Activated naive CD8-positive, alpha-beta T cell treated with anti-CD3 and anti-CD28 coated beads, Interleukin-2, amount 10 ng/mL, durations not matched to agents 7 days and 5 days (primary cell): ENCODE measurements at regions not wholly inside any gene's neighbourhood (a gene's known extent, or its start where the extent isn't known, plus 50 kb on each side); places are given as distances from the start of the nearest gene placed in this dataset.

Experiments used
- ATAC-seq: fragments of 150-1000 bp; cut with Tn5 transposase; one replicate; pipeline ENCODE4 v1.10.0; 2021; ENCODE audit warnings: low read depth, moderate library complexity
- POLR2A ChIA-PET: fragments of 350-600 bp; sonication (Branson Sonifier 250); formaldehyde crosslinking; loops from one replicate; lab custom pipeline; 2021; ENCODE audit warnings: antibody characterized with exemption; lab: Charles Lee
- DNase-seq: peaks from one replicate; pipeline ENCODE4 v3.0.0; 2021
- H3K27ac Mint-ChIP-seq: one replicate; pipeline ENCODE4 v1.8.0; 2022; ENCODE audit warnings: mild to moderate bottlenecking, mixed read lengths
- H3K27me3 Mint-ChIP-seq: one replicate; pipeline ENCODE4 v1.8.0; 2022; ENCODE audit warnings: mild to moderate bottlenecking, moderate library complexity, mixed read lengths
- H3K36me3 Mint-ChIP-seq: one replicate; pipeline ENCODE4 v1.8.0; 2021; ENCODE audit warnings: mild to moderate bottlenecking, mixed read lengths
- H3K4me1 Mint-ChIP-seq: one replicate; pipeline ENCODE4 v1.8.0; 2021; ENCODE audit warnings: mixed read lengths
- H3K4me3 Mint-ChIP-seq: one replicate; pipeline ENCODE4 v1.8.0; 2022; ENCODE audit warnings: mild to moderate bottlenecking, moderate library complexity, mixed read lengths
- H3K9me3 Mint-ChIP-seq: one replicate; pipeline ENCODE4 v1.8.0; 2021; ENCODE audit warnings: mixed read lengths

GRCh38 chr2:240225660-240226475 lies 85.4 kb upstream of the OTOS start:
- no peak overlapping the region for H3K4me3 Mint-ChIP-seq
- H3K4me1 Mint-ChIP-seq, result no peaks in the 10 kb centered on the region
- H3K36me3 Mint-ChIP-seq, result peaks cover 2% of the 10 kb centered on the region
- POLR2A ChIA-PET, result no interaction called here
- ATAC-seq (no peak), DNase-seq (no peak)
- peaks cover 5% of the 10 kb centered on the region for H3K9me3 Mint-ChIP-seq
- H3K27ac Mint-ChIP-seq, result no peak overlapping the region
- H3K27me3 Mint-ChIP-seq, result peaks cover 11% of the 10 kb centered on the region

- Mint-ChIP-seq H3K36me3 (peaks cover 2% of the 10 kb centered on the region), H3K4me1 (no peaks in the 10 kb centered on the region), H3K27ac (no peak overlapping the region), H3K27me3 (peaks cover 11% of the 10 kb centered on the region), H3K9me3 (peaks cover 5% of the 10 kb centered on the region), H3K4me3 (no peak overlapping the region)
- POLR2A ChIA-PET, result no interaction called here
- ATAC-seq (no peak), DNase-seq (no peak)
Observed at GRCh38 chr2:240226672-240227537, 86.4 kb upstream of the OTOS start.

GRCh38 chr2:240227538-240228428 lies 87.3 kb upstream of the OTOS start:
- DNase-seq (no peak), ATAC-seq (no peak)
- POLR2A ChIA-PET, result no interaction called here

GRCh38 chr2:240229005-240229404 lies 88.5 kb upstream of the OTOS start:
- no peaks in the 10 kb centered on the region for H3K4me1 Mint-ChIP-seq
- POLR2A ChIA-PET, result no interaction called here
- H3K27me3 Mint-ChIP-seq, result peaks cover 4% of the 10 kb centered on the region
- peaks cover 2% of the 10 kb centered on the region for H3K36me3 Mint-ChIP-seq
- H3K27ac Mint-ChIP-seq, result no peak overlapping the region
- no peak overlapping the region for H3K4me3 Mint-ChIP-seq
- H3K9me3 Mint-ChIP-seq, result peaks cover 5% of the 10 kb centered on the region
- DNase-seq, result no peak
- ATAC-seq, result no peak

More at GRCh38 chr2:240227538-240228428, 87.3 kb upstream of the OTOS start:
- H3K4me1 Mint-ChIP-seq, result no peaks in the 10 kb centered on the region
- H3K9me3 Mint-ChIP-seq, result peaks cover 5% of the 10 kb centered on the region
- peaks cover 2% of the 10 kb centered on the region for H3K36me3 Mint-ChIP-seq
- H3K27me3 Mint-ChIP-seq, result peaks cover 5% of the 10 kb centered on the region
- no peak overlapping the region for H3K4me3 Mint-ChIP-seq
- no peak overlapping the region for H3K27ac Mint-ChIP-seq

- Mint-ChIP-seq H3K4me3 (no peak overlapping the region), H3K36me3 (peaks cover 2% of the 10 kb centered on the region), H3K4me1 (no peaks in the 10 kb centered on the region), H3K9me3 (peaks cover 5% of the 10 kb centered on the region), H3K27ac (no peak overlapping the region), H3K27me3 (peaks cover 4% of the 10 kb centered on the region)
- no peak for ATAC-seq
- POLR2A ChIA-PET, result no interaction called here
- no peak for DNase-seq
Observed at GRCh38 chr2:240229603-240230235, 89.3 kb upstream of the OTOS start.

GRCh38 chr2:240230291-240230931 lies 90.0 kb upstream of the OTOS start:
- H3K9me3 Mint-ChIP-seq, result peaks cover 5% of the 10 kb centered on the region
- peaks cover 2% of the 10 kb centered on the region for H3K36me3 Mint-ChIP-seq
- H3K4me3 Mint-ChIP-seq, result no peak overlapping the region
- ATAC-seq, result no peak
- DNase-seq, result no peak
- H3K27ac Mint-ChIP-seq, result no peak overlapping the region
- no peaks in the 10 kb centered on the region for H3K4me1 Mint-ChIP-seq
- H3K27me3 Mint-ChIP-seq, result peaks cover 3% of the 10 kb centered on the region
- POLR2A ChIA-PET, result no interaction called here

GRCh38 chr2:240231838-240232244 lies 91.4 kb upstream of the OTOS start:
- H3K4me3 Mint-ChIP-seq, result no peak overlapping the region
- peaks cover 2% of the 10 kb centered on the region for H3K36me3 Mint-ChIP-seq
- no peaks in the 10 kb centered on the region for H3K4me1 Mint-ChIP-seq
- ATAC-seq (no peak), DNase-seq (no peak)
- POLR2A ChIA-PET, result no interaction called here
- no peak overlapping the region for H3K27ac Mint-ChIP-seq
- H3K9me3 Mint-ChIP-seq, result peaks cover 5% of the 10 kb centered on the region
- H3K27me3 Mint-ChIP-seq, result no peaks in the 10 kb centered on the region

GRCh38 chr2:240232264-240232915 lies 91.9 kb upstream of the OTOS start:
- Mint-ChIP-seq H3K27me3 (no peaks in the 10 kb centered on the region), H3K27ac (no peak overlapping the region), H3K4me3 (no peak overlapping the region), H3K36me3 (peaks cover 2% of the 10 kb centered on the region), H3K9me3 (peaks cover 5% of the 10 kb centered on the region), H3K4me1 (no peaks in the 10 kb centered on the region)
- ATAC-seq (no peak), DNase-seq (no peak)
- POLR2A ChIA-PET, result no interaction called here

GRCh38 chr2:240232961-240233884 lies 92.8 kb upstream of the OTOS start:
- DNase-seq (peak; percentile 84), ATAC-seq (peak; percentile 65)
- Mint-ChIP-seq H3K9me3 (peaks cover 5% of the 10 kb centered on the region), H3K4me1 (no peaks in the 10 kb centered on the region), H3K4me3 (no peak overlapping the region), H3K27ac (no peak overlapping the region), H3K27me3 (no peaks in the 10 kb centered on the region), H3K36me3 (peaks cover 2% of the 10 kb centered on the region)
- POLR2A ChIA-PET, result no interaction called here

GRCh38 chr2:240233885-240234502 lies 93.5 kb upstream of the OTOS start:
- Mint-ChIP-seq H3K4me3 (no peak overlapping the region), H3K9me3 (peaks cover 3% of the 10 kb centered on the region), H3K27ac (no peak overlapping the region), H3K27me3 (no peaks in the 10 kb centered on the region), H3K36me3 (no peaks in the 10 kb centered on the region), H3K4me1 (no peaks in the 10 kb centered on the region)
- ATAC-seq, result no peak
- peak; percentile 29 for DNase-seq
- POLR2A ChIA-PET, result no interaction called here

- DNase-seq, result no peak
- Mint-ChIP-seq H3K9me3 (no peaks in the 10 kb centered on the region), H3K4me3 (no peak overlapping the region), H3K4me1 (no peaks in the 10 kb centered on the region), H3K27ac (no peak overlapping the region), H3K27me3 (peaks cover 4% of the 10 kb centered on the region), H3K36me3 (no peaks in the 10 kb centered on the region)
- POLR2A ChIA-PET, result no interaction called here
- ATAC-seq, result no peak
Observed at GRCh38 chr2:240234503-240234951, 94.1 kb upstream of the OTOS start.
